HG03064 (cell line): ENCODE measurements at regions not wholly inside any gene's neighbourhood (a gene's known extent, or its start where the extent isn't known, plus 50 kb on each side); places are given as distances from the start of the nearest gene placed in this dataset.

ENCODE experiments used
- ATAC-seq: cut with Tn5 transposase; IDR thresholded peaks from one replicate; pipeline ENCODE4 v1.9.1; 2021; ENCODE audit warnings: low read depth; ENCODE audit not compliant: unreplicated experiment

DNA sequence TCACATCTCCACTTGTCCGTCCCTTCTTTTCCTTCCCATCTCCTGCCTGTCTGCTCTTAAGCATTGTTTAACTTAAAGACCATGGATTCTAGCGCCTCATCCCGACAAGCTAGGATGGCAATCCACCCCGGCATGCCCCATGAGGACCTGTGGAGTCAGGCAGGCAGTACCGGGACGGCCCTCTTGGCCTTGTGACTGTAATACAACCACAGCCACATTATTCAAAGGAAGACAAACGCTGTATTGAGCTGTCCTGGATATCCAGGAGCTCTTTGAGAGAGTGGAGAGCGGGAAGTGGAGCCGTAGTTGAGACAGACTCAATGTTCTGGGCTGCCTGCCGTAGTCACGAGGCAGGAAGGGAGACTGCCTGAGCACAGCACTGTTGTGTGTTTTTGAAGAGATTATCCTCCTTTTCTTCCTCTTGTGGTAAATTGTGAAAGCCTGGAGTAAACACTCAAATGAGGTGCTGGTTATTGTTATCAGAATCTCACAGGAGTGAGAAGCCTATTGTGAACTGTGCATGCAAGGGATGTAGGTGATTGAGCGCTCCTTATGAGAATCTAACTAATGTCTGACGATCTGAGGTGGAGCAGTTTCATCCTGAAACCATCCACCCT is 929.8 kb upstream of the CNTNAP5 start:
- ATAC-seq: no peak

DNA sequence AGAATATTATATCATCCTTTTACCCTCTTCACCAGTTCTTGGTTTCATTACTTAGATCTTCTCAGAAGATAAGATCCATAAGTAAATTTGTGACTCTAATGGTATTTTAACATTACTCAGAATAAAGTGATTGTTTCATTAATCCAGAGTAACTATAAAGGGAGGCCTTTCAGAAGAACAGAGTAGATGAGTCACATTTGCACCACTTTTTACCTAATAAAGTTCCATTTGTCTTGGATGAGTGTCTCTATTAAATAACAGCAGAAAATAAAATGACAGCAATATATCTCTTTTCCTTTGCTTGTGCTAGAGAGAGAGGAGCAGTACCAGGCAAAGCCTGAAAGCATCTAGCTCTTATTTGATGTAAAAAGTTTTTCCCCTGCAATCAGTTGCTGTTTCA is 926.5 kb upstream of the CNTNAP5 start:
- ATAC-seq: no peak

DNA sequence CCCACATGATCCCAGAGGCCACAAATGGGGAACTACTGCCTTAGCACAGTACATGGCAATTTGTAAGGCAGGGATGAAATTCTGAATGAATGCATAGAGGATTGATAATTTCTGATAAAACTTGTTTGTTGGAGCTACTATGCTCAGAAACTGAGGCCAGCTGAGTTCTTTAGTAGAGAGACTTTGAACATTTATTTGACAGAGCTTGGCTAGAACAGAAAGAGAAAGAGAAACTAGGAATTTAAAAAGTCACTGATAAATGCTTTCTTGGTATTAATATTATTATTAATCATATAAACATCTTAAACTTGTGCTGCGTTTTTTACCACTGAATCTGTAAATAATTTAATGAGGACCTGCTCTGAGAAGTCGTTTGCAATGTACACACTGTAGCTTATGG is 923.7 kb upstream of the CNTNAP5 start:
- ATAC-seq: no peak

DNA sequence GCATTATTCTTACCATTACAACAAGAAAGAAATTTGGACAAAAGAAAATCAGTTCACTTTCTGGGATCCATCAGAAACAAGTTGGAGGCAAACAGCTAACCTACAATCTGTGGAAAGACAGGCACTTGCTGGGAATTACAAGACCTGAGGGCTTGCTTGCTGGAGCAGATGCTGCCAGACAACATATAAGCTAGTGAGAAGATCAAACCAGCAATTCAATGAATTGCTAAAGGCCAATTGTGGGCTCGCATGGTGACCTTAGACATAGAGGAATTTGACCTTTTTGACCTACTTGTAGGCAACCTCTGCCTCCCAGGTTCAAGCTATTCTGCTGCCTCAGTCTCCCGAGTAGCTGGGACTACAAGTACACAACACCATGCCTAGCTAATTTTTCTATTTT is 921.2 kb upstream of the CNTNAP5 start:
- ATAC-seq: no peak

DNA sequence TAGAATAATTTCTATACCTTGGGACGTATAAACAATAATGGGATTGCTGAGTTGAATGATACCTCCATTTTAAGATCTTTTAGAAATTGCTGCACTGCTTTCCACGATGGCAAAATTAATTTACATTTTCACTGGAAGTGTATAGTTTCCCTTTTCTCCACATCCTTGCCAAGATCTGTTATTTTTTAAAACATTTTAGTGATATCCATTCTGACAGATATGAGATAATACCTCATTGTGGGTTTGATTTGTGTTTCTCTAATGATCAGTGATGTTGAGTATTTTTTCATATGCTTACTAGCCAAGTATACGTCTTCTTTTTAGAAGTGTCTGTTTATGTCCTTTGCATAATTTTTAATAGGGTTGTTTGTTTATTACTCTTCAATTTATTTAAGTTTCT is 908.5 kb upstream of the CNTNAP5 start:
- no peak for ATAC-seq

DNA sequence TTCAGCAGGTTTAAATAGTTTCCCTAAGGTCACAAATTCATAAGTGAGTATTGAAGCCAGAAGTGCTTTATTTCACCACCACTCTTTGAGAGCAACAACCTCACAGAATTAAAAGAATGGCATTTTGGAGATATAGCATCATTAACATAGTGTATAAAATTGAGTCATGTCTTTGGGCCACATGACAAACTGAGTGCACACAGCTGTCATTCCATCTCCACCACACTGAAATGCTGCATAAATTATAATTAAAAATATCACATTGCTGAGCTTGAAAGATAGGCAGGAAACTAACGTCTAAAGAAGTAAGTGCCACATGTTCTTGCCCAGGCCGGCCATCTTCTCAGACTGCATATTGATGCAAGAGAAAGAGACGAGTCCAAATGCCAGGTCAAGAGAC is 897.9 kb upstream of the CNTNAP5 start:
- ATAC-seq: no peak

DNA sequence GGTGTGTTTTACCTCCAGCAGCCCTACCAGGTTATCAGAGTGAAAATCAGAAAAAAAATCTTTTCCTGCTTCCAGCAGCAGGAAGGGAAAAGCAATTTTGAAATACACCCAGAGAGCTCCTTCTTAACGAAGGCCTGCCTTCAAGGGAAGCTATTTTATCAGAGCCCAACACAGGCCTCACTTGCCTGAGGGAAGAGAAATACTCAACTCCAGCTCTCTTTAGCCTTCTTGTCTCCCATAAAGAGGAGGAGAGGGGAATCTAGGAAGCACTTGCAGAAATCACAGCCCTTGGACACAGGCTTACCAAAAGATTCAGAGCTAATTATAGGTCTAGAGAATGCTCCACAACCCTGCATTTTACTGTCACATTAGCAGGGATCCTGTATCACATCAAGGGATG is 896.1 kb upstream of the CNTNAP5 start:
- ATAC-seq: no peak

DNA sequence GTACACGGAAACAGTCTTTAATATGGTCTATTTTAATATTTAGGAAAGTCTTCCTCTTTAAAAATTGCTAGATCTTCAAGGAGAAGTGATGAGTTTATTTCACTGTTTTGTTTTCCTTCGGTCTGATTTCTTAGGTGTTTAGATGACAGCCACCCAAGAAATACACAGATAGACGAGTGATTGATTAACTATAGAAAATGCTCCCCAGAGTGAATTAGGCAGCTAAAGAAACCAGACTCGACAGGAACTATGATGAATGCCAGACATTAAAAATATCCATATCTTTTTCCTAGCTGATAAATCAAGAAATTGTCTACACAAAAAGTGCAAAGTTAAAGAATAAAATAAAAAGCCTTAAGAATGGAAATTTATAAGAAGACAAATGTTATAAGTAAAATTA is 888.7 kb upstream of the CNTNAP5 start:
- no peak for ATAC-seq

DNA sequence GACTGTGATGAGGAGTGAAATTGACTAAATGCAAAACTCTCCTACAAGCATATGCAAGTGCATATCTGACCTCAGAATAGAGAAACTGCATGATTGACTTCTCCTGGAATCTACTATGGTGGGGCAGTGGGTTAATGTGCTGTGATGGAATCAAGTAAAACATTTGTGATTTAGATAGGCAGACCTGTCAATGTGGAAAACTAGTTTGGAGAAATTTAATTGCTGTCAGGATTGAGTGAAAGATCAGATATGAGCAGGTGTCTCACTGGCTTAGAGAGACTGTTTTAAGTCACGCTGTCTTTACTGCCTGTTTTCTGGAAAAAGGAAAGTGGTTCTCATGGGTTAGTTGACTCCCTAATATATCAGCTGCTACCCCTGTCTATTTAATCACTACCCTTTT is 881.0 kb upstream of the CNTNAP5 start:
- ATAC-seq: no peak

DNA sequence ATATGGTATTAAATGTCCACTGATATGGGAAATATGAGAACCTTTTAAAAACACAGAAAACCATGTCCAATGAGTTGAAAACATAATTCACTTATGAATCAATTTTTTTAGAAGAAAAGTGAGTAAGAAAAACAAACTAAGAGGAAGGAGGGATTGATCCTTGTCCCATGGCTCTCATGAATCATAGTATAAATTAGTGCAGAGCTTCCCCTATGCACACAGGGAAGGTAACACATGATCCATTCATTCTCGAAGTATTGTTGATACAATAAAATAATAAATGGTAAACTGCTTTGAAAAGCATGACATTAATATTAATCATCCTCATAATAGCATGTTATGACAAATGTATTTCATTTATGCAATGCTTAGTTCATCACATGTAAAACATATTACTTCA is 872.0 kb upstream of the CNTNAP5 start:
- ATAC-seq: no peak

DNA sequence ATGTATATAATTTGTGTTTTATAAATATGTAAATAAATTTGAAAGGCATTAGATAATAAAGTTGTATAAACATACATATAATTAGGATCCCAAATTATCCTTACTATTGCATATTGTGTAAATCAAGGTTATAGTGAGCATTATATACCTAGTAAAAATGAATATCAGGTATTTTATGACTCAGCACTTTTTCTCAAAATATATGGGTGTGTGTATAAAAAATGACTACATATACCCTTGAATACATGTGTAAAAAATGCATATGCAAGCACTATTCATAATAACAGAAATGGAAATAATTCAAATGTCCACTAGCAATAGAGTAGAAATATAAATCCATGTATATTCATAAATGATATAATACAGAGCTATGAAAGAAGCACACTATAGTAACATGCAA is 870.9 kb upstream of the CNTNAP5 start:
- ATAC-seq: no peak

DNA sequence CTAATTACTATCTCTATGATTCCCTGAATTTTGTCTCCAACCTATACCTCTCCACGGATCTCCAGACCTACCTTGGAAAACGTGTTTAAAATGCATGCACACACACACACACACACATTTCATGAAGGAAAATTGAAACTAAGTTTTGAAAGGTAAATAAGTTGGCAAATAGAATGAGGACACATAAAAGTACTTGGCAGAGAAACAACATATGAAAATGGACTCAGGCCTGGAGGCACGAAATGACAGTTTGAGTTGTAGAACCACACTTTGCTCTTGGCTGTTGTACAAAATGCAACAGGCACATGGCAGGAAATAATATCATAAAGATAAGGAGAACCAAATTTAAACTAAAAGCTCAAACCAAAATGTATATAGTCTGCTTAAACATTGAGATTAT is 868.1 kb upstream of the CNTNAP5 start:
- ATAC-seq: no peak

DNA sequence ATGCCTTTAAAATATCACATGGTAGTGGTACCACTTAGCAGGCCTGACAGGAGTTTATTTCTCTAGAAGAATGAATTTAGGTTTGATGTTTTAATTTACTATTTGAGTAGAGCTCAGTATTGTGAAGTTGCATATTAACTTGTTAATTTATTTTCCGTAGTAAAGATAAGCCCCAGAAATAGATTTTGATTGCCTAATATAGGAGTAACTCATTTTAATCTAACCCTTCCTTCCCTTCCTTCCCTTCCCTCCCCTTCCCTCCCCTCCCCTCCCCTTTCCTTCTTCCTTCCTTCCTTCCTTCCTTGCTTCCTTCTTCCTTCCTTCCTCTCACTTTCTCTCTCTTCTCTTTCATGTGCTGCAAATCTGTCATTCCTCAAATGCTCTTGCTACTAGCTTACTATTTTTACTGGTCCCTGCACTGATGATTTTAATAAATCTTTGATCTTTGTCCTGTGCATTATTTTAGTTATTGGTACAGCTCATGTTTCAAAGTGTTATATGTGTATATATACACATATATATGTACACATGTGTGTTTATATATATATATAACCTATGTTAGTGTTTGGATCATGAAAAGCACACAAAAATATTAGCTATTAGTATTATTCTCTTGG is 862.6 kb upstream of the CNTNAP5 start:
- ATAC-seq: no peak

DNA sequence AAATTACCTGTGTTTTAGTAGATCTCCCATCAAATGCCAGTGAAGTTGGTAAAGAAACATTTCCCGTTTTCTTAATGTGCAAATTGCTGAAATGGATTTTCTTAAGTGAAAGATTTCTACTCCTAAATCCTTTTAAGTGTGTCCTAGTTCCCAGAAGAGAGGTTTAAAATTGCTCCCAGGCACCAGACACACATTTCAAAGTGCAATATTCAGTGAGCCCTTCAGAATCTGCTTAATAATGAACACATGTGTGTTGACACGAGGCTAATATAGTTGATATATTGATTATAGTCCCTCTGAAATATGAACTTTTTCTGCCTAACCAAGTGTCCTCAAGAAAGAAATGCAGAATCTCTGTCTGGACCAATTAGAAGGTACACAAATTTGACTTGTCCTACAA is 861.7 kb upstream of the CNTNAP5 start:
- ATAC-seq: no peak

DNA sequence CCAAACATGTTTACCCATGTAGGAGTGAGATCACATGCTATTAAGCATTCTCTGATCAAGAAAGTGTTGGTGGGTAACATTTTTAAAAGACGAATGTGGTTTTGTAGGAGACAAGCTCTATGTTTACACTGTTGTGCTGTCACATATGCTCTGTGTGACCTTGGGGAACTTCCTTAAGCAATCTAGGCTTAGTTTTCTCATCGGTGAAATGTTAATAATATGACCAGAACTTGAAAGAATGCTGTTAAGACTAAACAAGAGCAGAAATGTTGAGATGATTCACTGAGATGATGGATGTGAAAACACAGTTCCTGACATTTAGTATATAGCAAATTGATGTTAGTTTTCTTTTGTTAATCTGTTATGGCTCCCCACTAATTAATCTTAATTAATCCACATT is 860.9 kb upstream of the CNTNAP5 start:
- ATAC-seq: no peak

DNA sequence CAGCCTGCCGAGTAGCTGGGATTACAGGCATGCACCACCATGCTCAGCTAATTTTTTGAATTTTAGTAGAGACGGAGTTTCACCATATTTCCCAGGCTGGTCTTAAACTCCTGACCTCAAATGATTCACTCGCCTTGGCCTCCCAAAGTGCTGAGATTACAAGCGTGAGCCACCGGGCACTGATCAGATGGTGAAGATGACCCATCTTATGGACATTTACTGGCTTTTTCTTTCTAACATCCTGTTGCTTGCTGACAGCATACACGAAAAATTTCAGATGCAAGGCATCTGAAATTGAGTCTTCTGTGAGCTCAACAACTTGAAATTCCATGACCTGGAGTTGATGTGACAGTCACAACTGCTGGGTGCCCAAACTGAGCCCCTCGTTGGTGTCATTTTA is 859.5 kb upstream of the CNTNAP5 start:
- ATAC-seq: no peak

DNA sequence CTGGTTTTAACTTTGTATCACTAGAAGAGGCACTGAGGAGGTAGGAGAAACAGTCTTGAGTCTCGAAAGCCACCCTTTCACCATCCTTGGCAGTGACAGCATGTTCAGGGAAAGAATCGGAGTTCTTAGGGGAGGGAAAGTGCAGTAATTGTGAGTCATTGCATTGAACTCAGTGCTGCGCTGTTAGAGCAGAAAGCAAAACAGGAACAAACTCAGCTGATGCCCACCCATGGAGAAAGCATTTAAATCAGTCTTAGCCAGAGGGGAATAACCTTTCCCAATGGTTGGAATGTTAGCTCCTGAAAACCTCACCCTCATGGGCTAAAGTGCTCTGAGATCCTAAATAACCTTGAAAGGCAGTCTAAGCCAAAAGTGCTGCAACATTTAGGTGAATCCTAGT is 845.6 kb upstream of the CNTNAP5 start:
- no peak for ATAC-seq

DNA sequence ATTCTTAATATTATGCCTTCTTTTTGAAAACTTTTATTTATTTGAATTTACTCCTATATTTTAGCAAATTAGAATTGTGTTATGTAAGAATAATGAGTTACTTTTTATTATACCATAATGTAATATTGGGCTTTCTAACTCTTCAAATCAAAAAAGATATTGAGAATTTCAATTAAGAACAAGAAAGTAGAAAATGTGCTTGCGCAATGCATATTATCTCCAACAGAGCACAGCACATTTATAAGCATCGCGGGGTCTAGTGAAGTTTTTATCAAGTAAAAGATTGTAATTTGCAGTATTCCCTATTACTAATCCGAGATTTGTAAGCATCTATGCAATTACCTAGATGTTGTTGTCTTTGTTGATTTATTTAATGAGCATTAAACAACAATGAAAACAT is 829.1 kb upstream of the CNTNAP5 start:
- ATAC-seq: no peak

DNA sequence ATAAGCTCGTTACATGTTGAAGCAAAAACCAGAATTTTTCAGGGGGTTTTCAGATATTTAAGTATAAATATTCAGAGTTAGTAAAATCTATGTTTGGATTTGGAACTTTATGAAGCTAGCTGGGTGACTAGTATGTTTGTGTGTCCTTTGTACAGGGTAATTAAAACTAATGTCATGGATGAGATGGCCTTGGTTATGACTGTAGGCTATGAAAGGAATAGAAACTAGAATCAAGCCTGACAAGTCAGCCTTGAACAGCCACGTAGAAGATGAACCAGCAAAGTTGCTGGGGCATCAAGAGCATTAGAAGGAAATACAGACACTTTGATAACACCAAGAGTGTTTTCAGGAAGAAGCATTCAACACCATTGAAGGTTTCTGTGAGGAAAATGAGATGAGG is 825.1 kb upstream of the CNTNAP5 start:
- no peak for ATAC-seq

DNA sequence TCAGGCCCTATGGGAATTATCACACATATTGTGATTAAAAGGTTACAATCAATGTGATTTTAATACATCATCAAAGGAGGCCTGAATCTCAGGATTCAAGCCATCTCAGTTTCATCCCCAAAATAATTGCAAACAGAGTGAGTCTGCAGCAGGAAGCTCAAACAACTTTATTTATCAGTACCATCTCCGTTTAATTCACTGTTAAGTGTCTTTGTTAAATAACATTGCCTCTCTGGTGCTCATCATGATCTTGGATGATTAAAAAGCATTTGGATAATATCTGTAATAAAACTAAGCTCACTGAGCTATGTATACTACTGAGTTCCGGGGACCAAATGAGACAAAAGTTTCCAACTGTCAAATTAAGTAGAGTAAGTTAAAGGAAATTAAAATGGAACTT is 817.8 kb upstream of the CNTNAP5 start:
- ATAC-seq: no peak

DNA sequence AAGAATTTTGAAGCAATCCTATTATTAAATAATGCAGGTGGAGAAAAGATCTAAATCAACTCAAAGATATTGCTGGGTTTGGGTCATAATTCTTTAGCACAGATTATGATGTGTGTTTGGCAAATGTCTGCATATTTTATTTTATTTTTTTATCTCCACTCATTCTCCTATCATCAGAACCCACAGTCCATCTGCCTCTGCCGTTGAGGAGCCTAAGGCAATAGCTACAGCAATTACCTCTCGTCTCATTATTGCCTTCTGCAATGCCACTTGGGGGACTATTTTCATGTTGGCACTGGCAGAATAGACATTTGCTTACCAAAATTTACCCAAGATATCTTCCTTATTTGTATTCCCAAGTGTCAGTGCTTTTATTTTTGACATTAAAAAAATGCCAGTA is 815.9 kb upstream of the CNTNAP5 start:
- no peak for ATAC-seq

DNA sequence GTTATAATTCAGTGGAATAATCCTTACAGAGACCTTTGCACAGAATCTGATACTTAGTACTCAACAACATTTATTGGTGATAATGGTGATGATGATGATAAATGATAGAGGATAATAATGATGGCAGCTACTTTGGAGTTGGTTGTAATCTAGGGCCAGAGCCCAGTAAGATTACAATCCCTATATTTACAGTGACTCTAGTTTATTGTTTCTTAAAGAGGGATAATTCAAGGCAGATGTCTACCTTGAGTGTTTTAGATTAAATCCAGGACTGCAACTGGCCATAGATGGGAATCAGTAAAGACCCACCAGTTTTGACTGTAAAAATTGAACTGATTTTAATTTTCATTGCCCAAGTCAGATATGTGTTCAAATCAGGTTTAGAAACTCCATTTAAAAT is 813.9 kb upstream of the CNTNAP5 start:
- ATAC-seq: no peak

DNA sequence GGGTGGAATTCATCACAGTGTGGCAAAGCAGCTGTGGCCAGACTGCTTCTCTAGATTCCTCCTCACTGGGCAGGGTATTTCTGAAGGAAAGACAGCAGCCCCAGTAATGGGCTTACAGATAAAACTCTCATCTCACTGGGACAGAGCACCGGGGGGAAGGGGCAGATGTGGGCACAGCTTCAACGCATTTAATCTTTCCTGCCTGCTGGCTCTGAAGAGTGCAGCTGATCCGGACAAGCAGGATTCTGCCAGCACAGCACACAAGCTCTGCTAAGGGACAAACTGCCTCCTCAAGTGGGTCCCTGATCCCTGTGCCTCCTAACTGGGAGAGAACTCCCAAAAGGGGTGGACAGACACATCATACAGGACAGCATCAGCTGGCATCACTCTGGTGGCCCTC is 779.9 kb upstream of the CNTNAP5 start:
- no peak for ATAC-seq
